ENCODE measurements at regions not wholly inside any gene's neighbourhood (a gene's known extent, or its start where the extent isn't known, plus 50 kb on each side); places are given as distances from the start of the nearest gene placed in this dataset.

- TF ChIP-seq, protein P1, sequence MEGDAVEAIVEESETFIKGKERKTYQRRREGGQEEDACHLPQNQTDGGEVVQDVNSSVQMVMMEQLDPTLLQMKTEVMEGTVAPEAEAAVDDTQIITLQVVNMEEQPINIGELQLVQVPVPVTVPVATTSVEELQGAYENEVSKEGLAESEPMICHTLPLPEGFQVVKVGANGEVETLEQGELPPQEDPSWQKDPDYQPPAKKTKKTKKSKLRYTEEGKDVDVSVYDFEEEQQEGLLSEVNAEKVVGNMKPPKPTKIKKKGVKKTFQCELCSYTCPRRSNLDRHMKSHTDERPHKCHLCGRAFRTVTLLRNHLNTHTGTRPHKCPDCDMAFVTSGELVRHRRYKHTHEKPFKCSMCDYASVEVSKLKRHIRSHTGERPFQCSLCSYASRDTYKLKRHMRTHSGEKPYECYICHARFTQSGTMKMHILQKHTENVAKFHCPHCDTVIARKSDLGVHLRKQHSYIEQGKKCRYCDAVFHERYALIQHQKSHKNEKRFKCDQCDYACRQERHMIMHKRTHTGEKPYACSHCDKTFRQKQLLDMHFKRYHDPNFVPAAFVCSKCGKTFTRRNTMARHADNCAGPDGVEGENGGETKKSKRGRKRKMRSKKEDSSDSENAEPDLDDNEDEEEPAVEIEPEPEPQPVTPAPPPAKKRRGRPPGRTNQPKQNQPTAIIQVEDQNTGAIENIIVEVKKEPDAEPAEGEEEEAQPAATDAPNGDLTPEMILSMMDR (IDR thresholded peaks at IDR 0.05): no peak
- no peak for TF ChIP-seq EZH2 (IDR thresholded peaks at IDR 0.05; ENCODE audit: borderline replicate concordance, insufficient read depth, low read depth, low read length, poor library complexity, severe bottlenecking)
Measured at GRCh38 chr11:33634291-33634834, 66.3 kb downstream of the C11orf91 start.

Measured in B cell (primary cell).